ENCODE measurements at regions not wholly inside any gene's neighbourhood (a gene's known extent, or its start where the extent isn't known, plus 50 kb on each side); places are given as distances from the start of the nearest gene placed in this dataset.

DNA sequence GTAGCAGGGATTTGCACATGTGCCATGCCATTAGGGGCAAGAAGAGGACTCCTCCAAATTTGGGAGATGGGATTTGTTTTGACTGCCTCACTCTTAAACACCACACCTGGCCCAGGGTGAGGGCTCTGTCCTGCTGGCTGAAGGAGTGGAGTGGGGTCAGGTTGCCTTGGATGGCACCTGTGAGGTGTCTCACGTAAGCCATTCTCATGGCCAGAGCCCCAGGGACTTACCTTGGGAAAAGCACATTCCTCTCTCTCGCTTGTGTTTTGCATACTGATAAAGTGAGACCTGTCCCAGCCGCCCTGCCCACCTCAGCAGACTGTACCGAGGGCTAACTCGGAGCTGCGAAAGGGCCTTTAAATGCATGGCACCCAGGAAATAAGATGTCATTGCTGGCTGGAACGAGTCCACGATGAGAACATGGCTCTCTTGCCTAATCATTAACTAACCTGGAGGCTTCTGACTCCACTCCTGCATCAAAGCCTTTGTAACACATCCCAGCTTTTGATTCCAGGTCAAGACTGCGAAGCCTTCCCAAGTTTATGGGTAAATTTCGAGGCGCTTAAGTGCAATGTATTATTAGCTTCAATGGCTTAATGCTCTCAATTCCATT lies 184.0 kb upstream of the RNF32 start:
- DNase-seq, result no peak
- POLR2A ChIA-PET, result no interaction called here
- Mint-ChIP-seq H3K9me3 (no peaks in the 10 kb centered on the region), H3K4me1 (no peaks in the 10 kb centered on the region), H3K27me3 (peaks cover 6% of the 10 kb centered on the region), H3K36me3 (ENCODE audit: low read depth) (no peaks in the 10 kb centered on the region), H3K27ac (no peak overlapping the region), H3K4me3 (no peak overlapping the region)
- CTCF ChIA-PET, result interaction anchor here (1.1 kb wide), 1 partner anchor 9 kb away, joined by 3 read pairs; no protein-coding TSS in a partner anchor
- no peak for TF ChIP-seq CTCF (IDR thresholded peaks at IDR 0.05)
- intact Hi-C loops (cut with micrococcal nuclease), result no loop called here
- ATAC-seq (ENCODE audit: low read depth), result no peak

DNA sequence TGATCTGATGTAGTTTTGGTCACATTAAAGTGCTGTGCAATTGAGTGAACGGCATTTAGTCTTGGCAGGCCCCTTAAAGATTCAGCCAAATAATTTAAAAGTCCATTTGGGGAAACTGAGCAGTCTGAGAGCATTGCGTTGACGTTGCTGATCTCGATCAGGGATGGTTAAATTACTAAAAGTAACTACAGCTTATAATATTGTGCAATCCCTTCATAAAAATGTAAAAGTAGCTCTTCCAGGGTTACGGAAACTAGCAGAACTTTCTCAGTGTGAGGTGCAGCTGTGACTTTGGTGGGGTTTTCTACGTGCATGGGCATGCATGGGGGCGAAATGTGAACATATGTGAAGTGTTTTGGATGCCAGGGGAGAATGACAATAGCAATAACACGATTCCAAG lies 184.5 kb upstream of the RNF32 start:
- H3K27me3 Mint-ChIP-seq, result peaks cover 6% of the 10 kb centered on the region
- ATAC-seq (ENCODE audit: low read depth), result no peak
- DNase-seq, result no peak
- no peak overlapping the region for H3K4me3 Mint-ChIP-seq
- CTCF ChIA-PET, result interaction anchor here (1.1 kb wide), 1 partner anchor 9 kb away, joined by 3 read pairs; no protein-coding TSS in a partner anchor
- no peaks in the 10 kb centered on the region for H3K4me1 Mint-ChIP-seq
- POLR2A ChIA-PET, result no interaction called here
- H3K36me3 Mint-ChIP-seq (ENCODE audit: low read depth), result no peaks in the 10 kb centered on the region
- H3K9me3 Mint-ChIP-seq, result no peaks in the 10 kb centered on the region
- intact Hi-C loops (cut with micrococcal nuclease), result no loop called here
- no peak overlapping the region for H3K27ac Mint-ChIP-seq
- TF ChIP-seq CTCF (IDR thresholded peaks at IDR 0.05), result no peak

- Mint-ChIP-seq H3K36me3 (ENCODE audit: low read depth) (no peaks in the 10 kb centered on the region), H3K27me3 (peaks cover 4% of the 10 kb centered on the region), H3K9me3 (no peaks in the 10 kb centered on the region), H3K4me3 (no peak overlapping the region), H3K4me1 (no peaks in the 10 kb centered on the region), H3K27ac (no peak overlapping the region)
- no peak for TF ChIP-seq CTCF (IDR thresholded peaks at IDR 0.05)
- no peak for ATAC-seq (ENCODE audit: low read depth)
- intact Hi-C loops (cut with micrococcal nuclease), result no loop called here
- ChIA-PET POLR2A (no interaction called here), CTCF (no interaction called here)
- no peak for DNase-seq
Measured at GRCh38 chr7:156450473-156450872, 190.1 kb upstream of the RNF32 start.

GRCh38 chr7:156448918-156449317 lies 191.7 kb upstream of the RNF32 start:
- POLR2A ChIA-PET, result no interaction called here
- ATAC-seq (ENCODE audit: low read depth), result no peak
- H3K9me3 Mint-ChIP-seq, result no peaks in the 10 kb centered on the region
- CTCF ChIA-PET, result no interaction called here
- no peaks in the 10 kb centered on the region for H3K4me1 Mint-ChIP-seq
- no peak for DNase-seq
- TF ChIP-seq CTCF (IDR thresholded peaks at IDR 0.05), result no peak
- H3K36me3 Mint-ChIP-seq (ENCODE audit: low read depth), result no peaks in the 10 kb centered on the region
- H3K27ac Mint-ChIP-seq, result no peak overlapping the region
- peaks cover 2% of the 10 kb centered on the region for H3K27me3 Mint-ChIP-seq
- intact Hi-C loops (cut with micrococcal nuclease), result no loop called here
- no peak overlapping the region for H3K4me3 Mint-ChIP-seq

DNA sequence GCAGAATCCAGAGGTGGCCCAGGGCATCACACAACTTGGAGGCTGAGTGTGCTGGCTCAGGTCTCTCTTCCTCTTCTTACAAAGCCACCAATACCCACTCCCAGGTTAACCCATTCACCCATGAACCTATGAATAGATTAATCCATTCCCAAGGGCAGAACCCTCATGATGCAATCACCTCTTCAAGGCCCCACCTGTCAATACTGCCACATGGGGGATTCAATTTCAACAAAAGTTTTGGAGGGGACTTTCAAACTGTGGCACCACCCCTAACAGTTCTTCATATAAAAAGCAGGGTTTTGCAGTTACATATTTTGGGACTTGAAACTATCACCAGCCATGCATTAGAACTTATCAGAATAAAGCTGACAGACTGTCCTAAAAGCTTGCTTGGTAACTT lies 193.6 kb upstream of the RNF32 start:
- no peak overlapping the region for H3K4me3 Mint-ChIP-seq
- H3K9me3 Mint-ChIP-seq, result no peaks in the 10 kb centered on the region
- ATAC-seq (ENCODE audit: low read depth), result no peak
- peaks cover 2% of the 10 kb centered on the region for H3K27me3 Mint-ChIP-seq
- H3K27ac Mint-ChIP-seq, result no peak overlapping the region
- no peaks in the 10 kb centered on the region for H3K36me3 Mint-ChIP-seq (ENCODE audit: low read depth)
- intact Hi-C loops (cut with micrococcal nuclease), result no loop called here
- TF ChIP-seq CTCF (IDR thresholded peaks at IDR 0.05), result no peak
- no peaks in the 10 kb centered on the region for H3K4me1 Mint-ChIP-seq
- DNase-seq, result no peak
- POLR2A ChIA-PET, result no interaction called here
- CTCF ChIA-PET, result interaction anchor here (1.4 kb wide), 1 partner anchor 9 kb away, joined by 3 read pairs; no protein-coding TSS in a partner anchor

Measured in activated B cell treated with CpG ODN at 0.5 μM for 24 hours (primary cell).